ENCODE measurements at regions not wholly inside any gene's neighbourhood (a gene's known extent, or its start where the extent isn't known, plus 50 kb on each side); places are given as distances from the start of the nearest gene placed in this dataset.
"Not testable (repeated sequence)": the region's sequence is repeated elsewhere in the genome, so short reads cannot be mapped to it uniquely, and the experiment has no call there.

GRCh38 chr4:100340512-100341485, 150.5 kb upstream of the DDIT4L start:
- H3K79me2 ChIP-seq (ENCODE audit: low read length): no peaks in the 10 kb centered on the region
- no peak overlapping the region for H3K4me3 ChIP-seq (ENCODE audit: low read length)
- no peak overlapping the region for H3K27ac ChIP-seq (ENCODE audit: low read length)
- H2AFZ ChIP-seq (ENCODE audit: low read depth, low read length): no peak overlapping the region
- no peaks in the 10 kb centered on the region for H4K20me1 ChIP-seq (ENCODE audit: insufficient read depth, low read length)
- H3K4me2 ChIP-seq (ENCODE audit: low read length): no peak overlapping the region
- H3K9ac ChIP-seq (ENCODE audit: low read length): no peak overlapping the region
- TF ChIP-seq EZH2phosphoT487 (IDR thresholded peaks at IDR 0.05; ENCODE audit: low read depth): no peak
- TF ChIP-seq, protein P1, sequence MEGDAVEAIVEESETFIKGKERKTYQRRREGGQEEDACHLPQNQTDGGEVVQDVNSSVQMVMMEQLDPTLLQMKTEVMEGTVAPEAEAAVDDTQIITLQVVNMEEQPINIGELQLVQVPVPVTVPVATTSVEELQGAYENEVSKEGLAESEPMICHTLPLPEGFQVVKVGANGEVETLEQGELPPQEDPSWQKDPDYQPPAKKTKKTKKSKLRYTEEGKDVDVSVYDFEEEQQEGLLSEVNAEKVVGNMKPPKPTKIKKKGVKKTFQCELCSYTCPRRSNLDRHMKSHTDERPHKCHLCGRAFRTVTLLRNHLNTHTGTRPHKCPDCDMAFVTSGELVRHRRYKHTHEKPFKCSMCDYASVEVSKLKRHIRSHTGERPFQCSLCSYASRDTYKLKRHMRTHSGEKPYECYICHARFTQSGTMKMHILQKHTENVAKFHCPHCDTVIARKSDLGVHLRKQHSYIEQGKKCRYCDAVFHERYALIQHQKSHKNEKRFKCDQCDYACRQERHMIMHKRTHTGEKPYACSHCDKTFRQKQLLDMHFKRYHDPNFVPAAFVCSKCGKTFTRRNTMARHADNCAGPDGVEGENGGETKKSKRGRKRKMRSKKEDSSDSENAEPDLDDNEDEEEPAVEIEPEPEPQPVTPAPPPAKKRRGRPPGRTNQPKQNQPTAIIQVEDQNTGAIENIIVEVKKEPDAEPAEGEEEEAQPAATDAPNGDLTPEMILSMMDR (IDR thresholded peaks at IDR 0.05; ENCODE audit: low read depth, low read length): no peak
- no peaks in the 10 kb centered on the region for H3K36me3 ChIP-seq (replicated peaks; ENCODE audit: low read depth, low read length)
- no peaks in the 10 kb centered on the region for H3K4me1 ChIP-seq (ENCODE audit: low read length)
- no peaks in the 10 kb centered on the region for H3K9me3 ChIP-seq (ENCODE audit: insufficient read depth, low read length)
- no peaks in the 10 kb centered on the region for H3K27me3 ChIP-seq (ENCODE audit: low read depth, low read length)

- Histone ChIP-seq H3K79me2 (ENCODE audit: low read length) (no peaks in the 10 kb centered on the region), H2AFZ (ENCODE audit: low read depth, low read length) (no peak overlapping the region), H3K4me2 (ENCODE audit: low read length) (no peak overlapping the region), H3K4me1 (ENCODE audit: low read length) (no peaks in the 10 kb centered on the region), H3K9ac (ENCODE audit: low read length) (no peak overlapping the region), H3K27ac (ENCODE audit: low read length) (no peak overlapping the region), H3K9me3 (ENCODE audit: insufficient read depth, low read length) (no peaks in the 10 kb centered on the region), H3K4me3 (ENCODE audit: low read length) (no peak overlapping the region), H4K20me1 (ENCODE audit: insufficient read depth, low read length) (no peaks in the 10 kb centered on the region), H3K36me3 (replicated peaks; ENCODE audit: low read depth, low read length) (no peaks in the 10 kb centered on the region), H3K27me3 (ENCODE audit: low read depth, low read length) (no peaks in the 10 kb centered on the region)
- TF ChIP-seq, protein P1 (IDR thresholded peaks at IDR 0.05; ENCODE audit: low read depth, low read length): no peak
- no peak for TF ChIP-seq EZH2phosphoT487 (IDR thresholded peaks at IDR 0.05; ENCODE audit: low read depth)
Measured at GRCh38 chr4:100339870-100340269, 149.6 kb upstream of the DDIT4L start.

- not testable (repeated sequence) for H3K27me3 ChIP-seq (ENCODE audit: low read depth, low read length); H3K9me3 ChIP-seq (ENCODE audit: insufficient read depth, low read length); H2AFZ ChIP-seq (ENCODE audit: low read depth, low read length); H3K9ac ChIP-seq (ENCODE audit: low read length); H4K20me1 ChIP-seq (ENCODE audit: insufficient read depth, low read length); H3K4me3 ChIP-seq (ENCODE audit: low read length); H3K79me2 ChIP-seq (ENCODE audit: low read length); H3K4me1 ChIP-seq (ENCODE audit: low read length); H3K4me2 ChIP-seq (ENCODE audit: low read length); H3K27ac ChIP-seq (ENCODE audit: low read length); H3K36me3 ChIP-seq (replicated peaks; ENCODE audit: low read depth, low read length)
Measured at GRCh38 chr4:100333491-100333890, 143.2 kb upstream of the DDIT4L start.

DNA sequence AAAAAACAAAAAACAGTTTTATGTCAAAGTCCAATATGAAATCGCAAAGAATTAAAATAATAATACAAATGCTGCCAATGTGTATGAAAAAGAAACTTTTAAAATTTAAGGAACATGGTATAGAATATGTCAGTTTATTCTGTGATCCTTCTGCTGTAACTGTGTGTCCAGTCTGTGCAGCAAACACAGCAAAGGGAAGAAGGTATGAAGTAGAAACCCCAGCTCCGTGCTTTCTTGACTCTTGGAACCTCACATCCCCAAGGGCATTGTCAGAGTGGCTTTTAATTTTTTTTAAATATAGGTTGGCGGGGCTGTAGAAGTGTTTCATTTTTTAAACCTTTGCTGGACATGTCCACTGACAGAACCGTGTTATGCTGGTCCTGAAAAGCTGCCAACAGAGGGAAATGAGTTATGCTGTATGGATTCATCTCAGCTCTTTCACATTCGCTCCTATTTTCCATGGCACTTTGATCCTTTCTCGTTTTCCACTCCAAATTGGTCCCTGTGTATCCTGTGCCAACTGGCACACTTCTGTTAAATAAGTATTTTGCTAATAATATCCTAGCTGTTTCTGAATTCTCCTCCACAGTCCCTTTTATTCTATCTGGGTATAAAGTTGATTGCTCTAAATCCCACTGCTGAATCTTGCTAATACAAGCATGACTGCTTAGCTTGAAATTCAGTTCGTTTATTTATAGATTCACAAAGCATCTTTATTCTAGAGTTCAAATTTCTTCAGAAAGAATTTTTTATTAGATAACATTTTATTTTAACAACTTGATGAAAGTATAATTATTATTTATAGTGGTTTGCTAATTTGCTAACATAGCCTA, 127.0 kb upstream of the DDIT4L start:
- no peak overlapping the region for H3K27ac ChIP-seq (ENCODE audit: low read length)
- no peaks in the 10 kb centered on the region for H3K27me3 ChIP-seq (ENCODE audit: low read depth, low read length)
- H3K9me3 ChIP-seq (ENCODE audit: insufficient read depth, low read length): no peaks in the 10 kb centered on the region
- H3K4me2 ChIP-seq (ENCODE audit: low read length): no peak overlapping the region
- H3K4me3 ChIP-seq (ENCODE audit: low read length): no peak overlapping the region
- H3K9ac ChIP-seq (ENCODE audit: low read length): no peak overlapping the region
- H3K79me2 ChIP-seq (ENCODE audit: low read length): no peaks in the 10 kb centered on the region
- TF ChIP-seq, protein P1 (IDR thresholded peaks at IDR 0.05; ENCODE audit: low read depth, low read length): no peak
- TF ChIP-seq EZH2phosphoT487 (IDR thresholded peaks at IDR 0.05; ENCODE audit: low read depth): no peak
- H3K4me1 ChIP-seq (ENCODE audit: low read length): no peaks in the 10 kb centered on the region
- no peaks in the 10 kb centered on the region for H3K36me3 ChIP-seq (replicated peaks; ENCODE audit: low read depth, low read length)
- H2AFZ ChIP-seq (ENCODE audit: low read depth, low read length): no peak overlapping the region
- H4K20me1 ChIP-seq (ENCODE audit: insufficient read depth, low read length): no peaks in the 10 kb centered on the region

Data from OCI-LY3 (cell line).